Loucy (cell line): ENCODE measurements at regions not wholly inside any gene's neighbourhood (a gene's known extent, or its start where the extent isn't known, plus 50 kb on each side); places are given as distances from the start of the nearest gene placed in this dataset.

Experiments
- H2AFZ ChIP-seq: fragments of 200-600 bp; sonication (generic); 2 replicates; pipeline ENCODE4 v1.6.0; 2016; ENCODE audit warnings: antibody characterized with exemption, mild to moderate bottlenecking, low read length, moderate library complexity
- H3F3A ChIP-seq: fragments of 200-600 bp; 2 replicates; pipeline ENCODE4 v1.6.0; 2016; ENCODE audit warnings: antibody characterized with exemption, low read depth, mild to moderate bottlenecking
- H3K27me3 ChIP-seq: fragments of 200-600 bp; sonication (generic); 2 replicates; pipeline ENCODE4 v1.6.1; 2014; ENCODE audit warnings: low read length, mild to moderate bottlenecking; ENCODE audit not compliant: insufficient read depth, poor library complexity, severe bottlenecking
- H3K36me3 ChIP-seq: fragments of 200-600 bp; sonication (generic); 2 replicates; pipeline ENCODE4 v1.6.1; 2016; ENCODE audit warnings: low read length; ENCODE audit not compliant: insufficient read depth
- H3K4me1 ChIP-seq: fragments of 200-600 bp; sonication (generic); 2 replicates; pipeline ENCODE4 v1.5.1; 2014; ENCODE audit warnings: low read length, mild to moderate bottlenecking; ENCODE audit not compliant: insufficient read depth, poor library complexity, severe bottlenecking
- H3K4me2 ChIP-seq: fragments of 200-600 bp; sonication (generic); 2 replicates; pipeline ENCODE4 v1.6.0; 2014; ENCODE audit warnings: antibody characterized with exemption, low read length, low read depth, mild to moderate bottlenecking; ENCODE audit not compliant: poor library complexity, severe bottlenecking
- H3K4me3 ChIP-seq: fragments of 200-600 bp; sonication (generic); 2 replicates; pipeline ENCODE4 v1.5.1; 2014; ENCODE audit warnings: low read length, mild to moderate bottlenecking, mixed read lengths; ENCODE audit not compliant: poor library complexity, severe bottlenecking
- H3K79me2 ChIP-seq: fragments of 200-600 bp; sonication (generic); 2 replicates; pipeline ENCODE4 v1.6.1; 2014; ENCODE audit warnings: low read length; ENCODE audit not compliant: insufficient read depth
- H3K9ac ChIP-seq: fragments of 200-600 bp; sonication (generic); 2 replicates; pipeline ENCODE4 v1.6.0; 2014; ENCODE audit warnings: mild to moderate bottlenecking, low read depth, low read length, moderate library complexity; ENCODE audit not compliant: poor library complexity, severe bottlenecking
- H3K9me2 ChIP-seq: fragments of 200-600 bp; sonication (generic); replicated peaks from 2 replicates; pipeline ENCODE4 v1.6.1; 2016; ENCODE audit warnings: low read depth, low read length, mixed read lengths
- H3K9me3 ChIP-seq: fragments of 200-600 bp; sonication (generic); 2 replicates; pipeline ENCODE4 v1.6.1; 2014; ENCODE audit warnings: mild to moderate bottlenecking, antibody characterized with exemption, low read length, low read depth; ENCODE audit not compliant: insufficient read depth
- H4K20me1 ChIP-seq: fragments of 200-600 bp; sonication (generic); 2 replicates; pipeline ENCODE4 v1.6.0; 2014; ENCODE audit warnings: antibody characterized with exemption, low read length, mild to moderate bottlenecking; ENCODE audit not compliant: insufficient read depth, poor library complexity, severe bottlenecking
- CTCF ChIP-seq: fragments of 200-600 bp; sonication (generic); conservative IDR thresholded peaks from 2 replicates; pipeline ENCODE4 v1.5.1; 2014; ENCODE audit warnings: mild to moderate bottlenecking, antibody characterized with exemption, low read length
- EZH2phosphoT487 ChIP-seq: fragments of 200-600 bp; IDR thresholded peaks from 2 replicates; pipeline ENCODE4 v1.6.1; 2018; ENCODE audit warnings: antibody characterized with exemption, mild to moderate bottlenecking, moderate library complexity, borderline replicate concordance

GRCh38 chr6:132132422-132132821 is 181.2 kb upstream of the CCN2 start:
- Histone ChIP-seq H3K4me1 (peaks cover 70% of the 10 kb centered on the region), H3K9me2 (no peaks in the 10 kb centered on the region), H3K9me3 (no peaks in the 10 kb centered on the region), H3K36me3 (no peaks in the 10 kb centered on the region), H3F3A (peaks cover 20% of the 10 kb centered on the region), H3K27me3 (no peaks in the 10 kb centered on the region), H2AFZ (no peak overlapping the region), H4K20me1 (no peaks in the 10 kb centered on the region), H3K4me2 (peak overlapping the region; percentile 90), H3K4me3 (peak overlapping the region; percentile 68), H3K79me2 (no peaks in the 10 kb centered on the region), H3K9ac (peak overlapping the region; percentile 81)
- no peak for TF ChIP-seq EZH2phosphoT487
- TF ChIP-seq CTCF, result no peak

DNA sequence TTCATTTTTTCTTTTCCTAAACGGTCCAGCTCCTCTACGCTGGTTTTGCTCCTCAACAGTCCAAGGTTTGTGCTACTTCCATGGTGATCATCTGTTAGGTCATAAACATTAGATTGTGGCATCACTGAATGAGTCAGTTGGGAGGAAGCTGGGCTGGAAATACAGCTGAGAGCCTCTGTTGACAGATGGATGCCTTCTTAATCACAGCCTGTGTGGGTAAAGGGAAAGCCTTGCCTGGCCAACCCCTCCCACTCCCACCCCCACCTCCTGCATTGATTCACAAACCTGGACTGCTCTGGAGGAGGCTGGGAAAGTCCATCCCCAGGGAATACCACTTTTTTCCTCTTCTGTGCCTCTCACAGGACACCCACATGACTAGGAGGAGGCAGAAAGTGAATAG is 180.6 kb upstream of the CCN2 start:
- no peaks in the 10 kb centered on the region for H4K20me1 ChIP-seq
- H3K27me3 ChIP-seq, result no peaks in the 10 kb centered on the region
- H3K36me3 ChIP-seq, result no peaks in the 10 kb centered on the region
- H3K4me1 ChIP-seq, result peaks cover 71% of the 10 kb centered on the region
- H3K9me3 ChIP-seq, result no peaks in the 10 kb centered on the region
- no peaks in the 10 kb centered on the region for H3K9me2 ChIP-seq
- H3K4me3 ChIP-seq, result peak overlapping the region; percentile 68
- H3K4me2 ChIP-seq, result peak overlapping the region; percentile 90
- no peak overlapping the region for H2AFZ ChIP-seq
- H3K9ac ChIP-seq, result peak overlapping the region; percentile 81
- TF ChIP-seq CTCF (no peak), EZH2phosphoT487 (no peak)
- peaks cover 20% of the 10 kb centered on the region for H3F3A ChIP-seq
- H3K79me2 ChIP-seq, result no peaks in the 10 kb centered on the region

DNA sequence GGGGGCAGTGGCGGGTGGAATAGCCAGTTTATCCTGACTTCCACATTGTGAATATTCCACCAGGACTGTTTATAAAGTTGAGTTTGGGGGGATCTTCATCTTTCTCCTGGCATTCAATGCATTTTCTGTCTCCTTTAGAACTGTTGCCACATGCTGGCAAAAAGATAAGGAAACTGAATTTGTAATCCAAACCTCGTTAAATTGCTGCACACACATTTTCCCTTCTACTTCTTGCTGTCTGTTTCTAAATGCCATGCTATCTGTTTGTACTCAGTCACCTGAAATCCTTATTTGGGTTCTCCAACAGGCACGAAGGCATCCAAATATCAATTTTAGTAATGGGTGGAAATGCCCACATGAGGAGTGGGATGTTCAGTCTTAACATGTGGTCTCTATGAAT is 180.2 kb upstream of the CCN2 start:
- H3K36me3 ChIP-seq, result no peaks in the 10 kb centered on the region
- H3K4me1 ChIP-seq, result peaks cover 71% of the 10 kb centered on the region
- peak overlapping the region; percentile 90 for H3K4me2 ChIP-seq
- no peak overlapping the region for H2AFZ ChIP-seq
- peak overlapping the region; percentile 68 for H3K4me3 ChIP-seq
- no peaks in the 10 kb centered on the region for H3K9me2 ChIP-seq
- peak overlapping the region; percentile 81 for H3K9ac ChIP-seq
- TF ChIP-seq CTCF (no peak), EZH2phosphoT487 (no peak)
- H3K27me3 ChIP-seq, result no peaks in the 10 kb centered on the region
- no peaks in the 10 kb centered on the region for H3K9me3 ChIP-seq
- H4K20me1 ChIP-seq, result no peaks in the 10 kb centered on the region
- no peaks in the 10 kb centered on the region for H3K79me2 ChIP-seq
- peaks cover 20% of the 10 kb centered on the region for H3F3A ChIP-seq
